Hematopoietic multipotent progenitor cell treated with erythropoietin and hydrocortisone succinate and interleukin-3 and kit ligand, for 17 days (in vitro differentiated cells): ENCODE measurements at regions not wholly inside any gene's neighbourhood (a gene's known extent, or its start where the extent isn't known, plus 50 kb on each side); places are given as distances from the start of the nearest gene placed in this dataset.

Source experiments
- DNase-seq: peaks from one replicate; pipeline ENCODE4 v3.0.0-alpha.2; 2015; ENCODE audit warnings: low spot score

GRCh38 chr15:97096303-97096835 lies 765.9 kb downstream of the NR2F2 start:
- no peak for DNase-seq

- DNase-seq: no peak
Measured at GRCh38 chr15:97099040-97099439, 768.5 kb downstream of the NR2F2 start.

GRCh38 chr15:97101572-97101971 lies 771.1 kb downstream of the NR2F2 start:
- no peak for DNase-seq

- no peak for DNase-seq
Measured at GRCh38 chr15:97114900-97115760, 784.6 kb downstream of the NR2F2 start.

- DNase-seq: no peak
Measured at GRCh38 chr15:97115761-97116070, 785.2 kb downstream of the NR2F2 start.

GRCh38 chr15:97124790-97125189 lies 794.3 kb downstream of the NR2F2 start:
- DNase-seq: no peak

GRCh38 chr15:97126553-97127233 lies 796.2 kb downstream of the NR2F2 start:
- no peak for DNase-seq

GRCh38 chr15:97129674-97130073 lies 799.2 kb downstream of the NR2F2 start:
- DNase-seq: no peak

- DNase-seq: no peak
Measured at GRCh38 chr15:97140216-97140615, 809.7 kb downstream of the NR2F2 start.

GRCh38 chr15:97141360-97141759 lies 810.9 kb downstream of the NR2F2 start:
- no peak for DNase-seq

- no peak for DNase-seq
Measured at GRCh38 chr15:97141871-97142270, 811.4 kb downstream of the NR2F2 start.

GRCh38 chr15:97143592-97144376 lies 813.3 kb downstream of the NR2F2 start:
- DNase-seq: no peak

GRCh38 chr15:97144377-97144711 lies 813.8 kb downstream of the NR2F2 start:
- no peak for DNase-seq

GRCh38 chr15:97146929-97147870 lies 813.3 kb upstream of the ARRDC4 start:
- DNase-seq: no peak

GRCh38 chr15:97153356-97153965 lies 807.0 kb upstream of the ARRDC4 start:
- no peak for DNase-seq

- DNase-seq: no peak
Measured at GRCh38 chr15:97156739-97157265, 803.7 kb upstream of the ARRDC4 start.

GRCh38 chr15:97162805-97163495 lies 797.6 kb upstream of the ARRDC4 start:
- DNase-seq: no peak

- DNase-seq: no peak
Measured at GRCh38 chr15:97165205-97165604, 795.3 kb upstream of the ARRDC4 start.

GRCh38 chr15:97168704-97169475 lies 791.6 kb upstream of the ARRDC4 start:
- DNase-seq: no peak
